ENCODE measurements at regions not wholly inside any gene's neighbourhood (a gene's known extent, or its start where the extent isn't known, plus 50 kb on each side); places are given as distances from the start of the nearest gene placed in this dataset.

DNA sequence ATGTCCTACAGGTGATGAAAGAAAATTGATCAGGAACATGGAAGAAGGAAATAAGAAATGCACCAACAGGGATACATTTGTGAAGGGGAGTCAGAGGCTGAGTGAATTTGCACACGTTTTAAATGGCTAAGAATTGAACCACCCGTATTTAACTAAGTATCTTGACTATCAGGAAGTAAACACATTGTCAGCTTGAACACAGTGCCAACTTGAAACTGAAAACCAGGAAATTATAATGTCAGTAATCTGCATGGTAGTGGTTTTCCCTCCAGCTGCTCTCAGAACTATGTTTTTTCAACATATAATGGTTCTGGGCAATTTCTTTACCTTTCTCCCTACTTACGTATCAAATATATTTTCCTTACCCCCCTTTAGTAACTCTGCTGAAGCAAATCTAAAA is 366.5 kb upstream of the POU3F2 start:
- TF ChIP-seq, protein P1, sequence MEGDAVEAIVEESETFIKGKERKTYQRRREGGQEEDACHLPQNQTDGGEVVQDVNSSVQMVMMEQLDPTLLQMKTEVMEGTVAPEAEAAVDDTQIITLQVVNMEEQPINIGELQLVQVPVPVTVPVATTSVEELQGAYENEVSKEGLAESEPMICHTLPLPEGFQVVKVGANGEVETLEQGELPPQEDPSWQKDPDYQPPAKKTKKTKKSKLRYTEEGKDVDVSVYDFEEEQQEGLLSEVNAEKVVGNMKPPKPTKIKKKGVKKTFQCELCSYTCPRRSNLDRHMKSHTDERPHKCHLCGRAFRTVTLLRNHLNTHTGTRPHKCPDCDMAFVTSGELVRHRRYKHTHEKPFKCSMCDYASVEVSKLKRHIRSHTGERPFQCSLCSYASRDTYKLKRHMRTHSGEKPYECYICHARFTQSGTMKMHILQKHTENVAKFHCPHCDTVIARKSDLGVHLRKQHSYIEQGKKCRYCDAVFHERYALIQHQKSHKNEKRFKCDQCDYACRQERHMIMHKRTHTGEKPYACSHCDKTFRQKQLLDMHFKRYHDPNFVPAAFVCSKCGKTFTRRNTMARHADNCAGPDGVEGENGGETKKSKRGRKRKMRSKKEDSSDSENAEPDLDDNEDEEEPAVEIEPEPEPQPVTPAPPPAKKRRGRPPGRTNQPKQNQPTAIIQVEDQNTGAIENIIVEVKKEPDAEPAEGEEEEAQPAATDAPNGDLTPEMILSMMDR (IDR thresholded peaks at IDR 0.05) = no peak
- no peak for TF ChIP-seq POLR2A (IDR thresholded peaks at IDR 0.05)
